NCI-H526 (cell line): ENCODE measurements at regions not wholly inside any gene's neighbourhood (a gene's known extent, or its start where the extent isn't known, plus 50 kb on each side); places are given as distances from the start of the nearest gene placed in this dataset.

Experiments used
- DNase-seq, 2 experiments: peaks; one replicate each; lab custom pipeline; 2025; lab: John Stamatoyannopoulos, UW

- DNase-seq, result no peak
Observed at GRCh38 chr2:129728035-129728972, 251.2 kb upstream of the RAB6C start.

- no peak for DNase-seq
Observed at GRCh38 chr2:129729011-129729410, 250.5 kb upstream of the RAB6C start.

- DNase-seq, result no peak
Observed at GRCh38 chr2:129729646-129730045, 249.8 kb upstream of the RAB6C start.

- no peak for DNase-seq
Observed at GRCh38 chr2:129730979-129731378, 248.5 kb upstream of the RAB6C start.

- DNase-seq, result no peak
Observed at GRCh38 chr2:129731907-129732629, 247.4 kb upstream of the RAB6C start.

- no peak for DNase-seq
Observed at GRCh38 chr2:129732630-129733026, 246.8 kb upstream of the RAB6C start.

GRCh38 chr2:129733041-129733440, 246.4 kb upstream of the RAB6C start:
- no peak for DNase-seq

- no peak for DNase-seq
Observed at GRCh38 chr2:129733579-129733978, 245.9 kb upstream of the RAB6C start.

- no peak for DNase-seq
Observed at GRCh38 chr2:129734343-129735034, 245.0 kb upstream of the RAB6C start.

- DNase-seq, result no peak
Observed at GRCh38 chr2:129735576-129735975, 243.9 kb upstream of the RAB6C start.

- DNase-seq, result no peak
Observed at GRCh38 chr2:129737660-129738527, 241.6 kb upstream of the RAB6C start.

GRCh38 chr2:129738799-129739198, 240.7 kb upstream of the RAB6C start:
- no peak for DNase-seq

GRCh38 chr2:129740504-129740903, 239.0 kb upstream of the RAB6C start:
- DNase-seq, result no peak

- DNase-seq, result no peak
Observed at GRCh38 chr2:129741165-129741564, 238.3 kb upstream of the RAB6C start.

GRCh38 chr2:129741623-129742022, 237.8 kb upstream of the RAB6C start:
- no peak for DNase-seq

- peak in 1 of 2 experiments; percentile 10 for DNase-seq
Observed at GRCh38 chr2:129742415-129743180, 236.9 kb upstream of the RAB6C start.

GRCh38 chr2:129744141-129744540, 235.3 kb upstream of the RAB6C start:
- DNase-seq, result no peak

- no peak for DNase-seq
Observed at GRCh38 chr2:129744649-129745048, 234.8 kb upstream of the RAB6C start.

- no peak for DNase-seq
Observed at GRCh38 chr2:129747500-129748125, 231.9 kb upstream of the RAB6C start.

- DNase-seq, result no peak
Observed at GRCh38 chr2:129748250-129748649, 231.2 kb upstream of the RAB6C start.
